CD4-positive, CD25-positive, alpha-beta regulatory T cell (primary cell): ENCODE measurements at regions not wholly inside any gene's neighbourhood (a gene's known extent, or its start where the extent isn't known, plus 50 kb on each side); places are given as distances from the start of the nearest gene placed in this dataset.
"Not testable (repeated sequence)": the region's sequence is repeated elsewhere in the genome, so short reads cannot be mapped to it uniquely, and the experiment has no call there.

Experiments used
- ATAC-seq, 2 donors: fragments of 150-1000 bp; cut with Tn5 transposase; one replicate each; pipeline ENCODE4 v1.10.0; 2021; ENCODE audit warnings: low read depth in 2 of 2, moderate number of reproducible peaks in 2 of 2, moderate library complexity in 1 of 2
- DNase-seq, 3 donors: peaks; one replicate each; pipeline versions ENCODE4 v3.0.0 to v3.0.0-alpha.2; 2012 to 2022; ENCODE audit warnings: mixed read lengths in 1 of 3
- H3K27ac ChIP-seq: one replicate; pipeline ENCODE4 v1.7.0; 2013; ENCODE audit warnings: mild to moderate bottlenecking, low read length; ENCODE audit not compliant: insufficient read depth, poor library complexity, severe bottlenecking
- H3K27me3 ChIP-seq: one replicate; pipeline ENCODE4 v1.7.0; 2013; ENCODE audit warnings: low read length; ENCODE audit not compliant: control insufficient read depth, insufficient read depth
- H3K36me3 ChIP-seq: one replicate; pipeline ENCODE4 v1.7.0; 2013; ENCODE audit warnings: mild to moderate bottlenecking, low read length, moderate library complexity; ENCODE audit not compliant: control insufficient read depth, insufficient read depth
- H3K4me1 ChIP-seq: 2 replicates; pipeline ENCODE4 v1.7.0; 2013; ENCODE audit warnings: mild to moderate bottlenecking, low read length; ENCODE audit not compliant: insufficient read depth, control insufficient read depth, poor library complexity, severe bottlenecking
- H3K4me3 ChIP-seq: one replicate; pipeline ENCODE4 v1.7.0; 2013; ENCODE audit warnings: low read depth, mild to moderate bottlenecking, low read length, moderate library complexity
- H3K9me3 ChIP-seq, 2 experiments: 1 replicate in 1 of 2; 2 replicates in 1 of 2; pipeline ENCODE4 v1.7.0; 2013; ENCODE audit warnings: low read length in 2 of 2, mild to moderate bottlenecking in 1 of 2, moderate library complexity in 1 of 2; ENCODE audit not compliant: control insufficient read depth in 2 of 2
- H3K27ac Mint-ChIP-seq, 3 donors: one replicate each; pipeline ENCODE4 v1.8.0; 2020 to 2022; ENCODE audit warnings: mild to moderate bottlenecking in 3 of 3, mixed read lengths in 3 of 3, moderate library complexity in 2 of 3
- H3K27me3 Mint-ChIP-seq: one replicate; pipeline ENCODE4 v1.8.0; 2022; ENCODE audit warnings: mild to moderate bottlenecking, mixed read lengths
- H3K36me3 Mint-ChIP-seq: one replicate; pipeline ENCODE4 v1.8.0; 2020; ENCODE audit warnings: mixed read lengths
- H3K4me1 Mint-ChIP-seq, 4 donors: one replicate each; pipeline ENCODE4 v1.8.0; 2020 to 2022; ENCODE audit warnings: mixed read lengths in 4 of 4, mild to moderate bottlenecking in 1 of 4
- H3K4me3 Mint-ChIP-seq, 4 donors: one replicate each; pipeline ENCODE4 v1.8.0; 2020 to 2022; ENCODE audit warnings: mild to moderate bottlenecking in 4 of 4, mixed read lengths in 4 of 4, moderate library complexity in 3 of 4
- H3K9me3 Mint-ChIP-seq, 7 donors: one replicate each; pipeline ENCODE4 v1.8.0; 2020 to 2022; ENCODE audit warnings: mixed read lengths in 7 of 7, mild to moderate bottlenecking in 3 of 7, moderate library complexity in 2 of 7

DNA sequence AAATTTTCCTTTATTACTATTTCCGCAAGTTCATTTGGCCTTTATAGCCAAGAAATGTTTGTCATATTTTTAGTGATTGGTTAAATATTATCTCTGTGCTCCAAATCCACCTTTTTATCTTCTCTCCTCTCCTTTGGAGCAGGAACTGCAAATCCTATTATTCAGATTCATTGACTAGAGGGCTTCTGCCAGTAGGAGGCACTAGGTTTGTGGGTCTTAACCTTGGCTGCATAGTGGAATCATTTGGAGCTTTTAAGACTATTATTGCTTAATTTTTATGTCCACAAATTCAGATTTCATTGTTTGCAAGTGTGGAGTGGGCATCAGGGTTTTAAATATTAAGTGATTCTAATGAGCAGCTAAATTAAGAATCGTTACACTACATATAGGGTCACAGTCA, 75.3 kb upstream of the SYT10 start:
- H3K9me3 ChIP-seq, result no peaks in the 10 kb centered on the region
- ATAC-seq (no peak), DNase-seq (no peak)
- H3K36me3 Mint-ChIP-seq, result no peaks in the 10 kb centered on the region
- no peak overlapping the region for H3K27ac Mint-ChIP-seq
- no peaks in the 10 kb centered on the region for H3K27me3 Mint-ChIP-seq
- no peak overlapping the region for H3K4me3 Mint-ChIP-seq
- no peaks in the 10 kb centered on the region for H3K27me3 ChIP-seq
- H3K4me1 Mint-ChIP-seq, result no peaks in the 10 kb centered on the region
- H3K4me1 ChIP-seq, result no peaks in the 10 kb centered on the region
- no peak overlapping the region for H3K27ac ChIP-seq
- peaks cover 0 to 7% (median 4%) of the 10 kb centered on the region in 7 donors for H3K9me3 Mint-ChIP-seq
- H3K36me3 ChIP-seq, result no peaks in the 10 kb centered on the region
- no peak overlapping the region for H3K4me3 ChIP-seq

DNA sequence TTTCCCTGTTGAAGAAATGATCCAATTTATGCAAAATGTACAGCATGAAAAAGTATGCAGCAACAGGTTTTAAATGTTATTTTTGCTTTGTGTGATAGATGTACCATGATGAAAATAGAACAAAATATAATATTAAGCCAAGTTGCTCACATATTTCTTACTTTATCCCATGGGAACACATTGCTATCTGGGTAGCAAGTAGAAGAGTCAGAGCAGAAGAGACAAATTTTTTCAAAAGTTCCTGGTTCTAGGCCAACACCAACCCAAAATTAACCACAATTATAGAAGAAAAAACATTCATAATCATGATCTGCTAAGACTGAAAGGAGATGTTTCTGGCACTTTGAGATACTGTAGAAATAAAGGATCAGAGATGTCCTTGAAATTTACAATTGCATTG, 79.9 kb upstream of the SYT10 start:
- Mint-ChIP-seq H3K27me3 (no peaks in the 10 kb centered on the region), H3K4me3 (no peak overlapping the region), H3K9me3 (peaks cover 0 to 9% (median 5%) of the 10 kb centered on the region in 7 donors)

DNA sequence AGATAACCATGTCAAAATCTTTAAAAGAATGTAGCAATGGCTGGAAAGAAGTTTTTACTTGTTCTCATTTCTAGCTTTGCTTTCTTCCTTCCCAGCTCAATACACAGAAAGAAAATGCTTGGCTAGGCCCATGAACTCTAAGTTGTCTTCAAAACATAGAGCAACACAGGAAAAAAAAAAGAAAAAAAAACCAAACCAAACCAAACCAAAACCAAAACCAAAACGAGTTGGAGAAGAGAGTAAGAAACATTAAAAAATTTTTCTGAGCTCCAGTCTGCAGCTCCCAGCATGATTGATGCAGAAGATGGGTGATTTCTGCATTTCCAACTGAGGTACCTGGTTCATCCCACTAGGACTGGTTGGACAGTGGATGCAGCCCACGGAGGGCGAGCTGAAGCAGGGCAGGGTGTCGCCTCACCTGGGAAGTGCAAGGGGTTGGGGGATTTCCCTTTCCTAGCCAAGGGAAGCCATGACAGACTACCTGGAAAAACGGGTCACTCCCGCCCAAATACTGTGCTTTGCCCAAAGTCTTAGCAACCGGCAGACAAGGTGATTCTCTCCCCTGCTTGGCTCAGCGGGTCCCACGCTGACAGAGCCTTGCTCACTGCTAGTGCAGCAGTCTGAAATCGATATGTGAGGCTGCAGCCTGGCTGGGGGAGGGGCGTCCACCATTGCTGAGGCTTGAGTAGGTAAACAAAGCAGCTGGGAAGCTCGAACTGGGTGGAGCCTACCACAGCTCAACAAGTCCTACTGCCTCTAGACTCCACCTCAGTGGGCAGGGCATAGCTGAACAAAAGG, 81.1 kb upstream of the SYT10 start:
- peaks cover 0 to 18% (median 5%) of the 10 kb centered on the region in 7 donors for H3K9me3 Mint-ChIP-seq
- not testable (repeated sequence) for H3K9me3 ChIP-seq, H3K27me3 ChIP-seq, H3K36me3 Mint-ChIP-seq, H3K27ac ChIP-seq, H3K4me3 Mint-ChIP-seq, H3K4me1 Mint-ChIP-seq, H3K36me3 ChIP-seq, H3K27me3 Mint-ChIP-seq, ATAC-seq, H3K4me3 ChIP-seq, H3K4me1 ChIP-seq, H3K27ac Mint-ChIP-seq, DNase-seq

More for the DNA sequence above, 79.9 kb upstream of the SYT10 start:
- no peaks in the 10 kb centered on the region for H3K36me3 Mint-ChIP-seq
- no peaks in the 10 kb centered on the region for H3K27me3 ChIP-seq
- no peak for DNase-seq
- H3K4me1 Mint-ChIP-seq, result no peaks in the 10 kb centered on the region
- H3K9me3 ChIP-seq, result no peaks in the 10 kb centered on the region
- no peaks in the 10 kb centered on the region for H3K4me1 ChIP-seq
- H3K36me3 ChIP-seq, result no peaks in the 10 kb centered on the region
- H3K4me3 ChIP-seq, result no peak overlapping the region
- no peak for ATAC-seq
- no peak overlapping the region for H3K27ac Mint-ChIP-seq
- no peak overlapping the region for H3K27ac ChIP-seq

DNA sequence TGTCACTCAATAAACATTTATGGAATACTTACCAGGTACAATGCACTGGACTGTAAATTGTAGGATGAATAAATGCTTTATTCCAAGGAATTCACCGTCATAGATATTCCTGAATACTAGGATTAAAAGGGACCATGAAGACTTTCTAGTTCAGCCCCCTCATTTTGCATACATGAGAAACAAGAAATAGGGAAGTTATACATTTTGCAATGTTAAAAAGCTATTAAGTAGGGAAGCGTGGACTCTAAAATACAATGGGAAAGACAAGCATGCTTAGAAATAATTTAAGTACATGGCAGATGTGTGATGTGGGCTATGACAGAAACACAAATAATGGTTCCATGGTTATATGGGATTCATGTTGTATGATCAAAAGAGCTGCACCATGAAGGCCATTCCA, 89.4 kb upstream of the SYT10 start:
- no peaks in the 10 kb centered on the region for H3K4me1 ChIP-seq
- ATAC-seq (no peak), DNase-seq (no peak)
- no peaks in the 10 kb centered on the region for H3K27me3 Mint-ChIP-seq
- no peaks in the 10 kb centered on the region for H3K36me3 ChIP-seq
- H3K4me3 Mint-ChIP-seq, result no peak overlapping the region
- no peaks in the 10 kb centered on the region for H3K9me3 ChIP-seq
- H3K9me3 Mint-ChIP-seq, result peaks cover 0 to 15% (median 1%) of the 10 kb centered on the region in 7 donors
- H3K4me3 ChIP-seq, result no peak overlapping the region
- H3K4me1 Mint-ChIP-seq, result no peaks in the 10 kb centered on the region
- H3K27ac ChIP-seq, result no peak overlapping the region
- no peak overlapping the region for H3K27ac Mint-ChIP-seq
- H3K27me3 ChIP-seq, result no peaks in the 10 kb centered on the region
- H3K36me3 Mint-ChIP-seq, result no peaks in the 10 kb centered on the region

DNA sequence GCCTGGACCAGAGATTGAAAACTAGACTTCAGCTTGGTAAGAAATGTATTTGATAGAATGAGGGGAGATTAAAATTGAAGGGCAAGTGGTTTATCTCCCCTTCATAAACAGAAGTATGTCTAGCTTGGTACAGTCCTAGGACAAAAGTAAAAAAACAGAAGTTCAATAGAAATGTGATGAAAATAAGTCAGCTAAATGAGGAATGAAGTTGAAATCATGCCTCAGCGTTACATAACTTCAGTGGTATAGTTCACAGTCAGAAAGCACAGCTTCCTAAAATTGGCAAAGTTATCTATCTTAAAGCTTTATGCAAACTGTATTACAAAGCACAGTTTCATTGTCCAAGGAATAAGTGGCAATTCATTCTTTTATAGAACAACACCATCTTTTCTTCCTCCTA, 90.2 kb upstream of the SYT10 start:
- Histone ChIP-seq H3K27ac (no peak overlapping the region), H3K4me1 (no peaks in the 10 kb centered on the region)
- H3K9me3 Mint-ChIP-seq, result peaks cover 0 to 10% (median 0%) of the 10 kb centered on the region in 7 donors

DNA sequence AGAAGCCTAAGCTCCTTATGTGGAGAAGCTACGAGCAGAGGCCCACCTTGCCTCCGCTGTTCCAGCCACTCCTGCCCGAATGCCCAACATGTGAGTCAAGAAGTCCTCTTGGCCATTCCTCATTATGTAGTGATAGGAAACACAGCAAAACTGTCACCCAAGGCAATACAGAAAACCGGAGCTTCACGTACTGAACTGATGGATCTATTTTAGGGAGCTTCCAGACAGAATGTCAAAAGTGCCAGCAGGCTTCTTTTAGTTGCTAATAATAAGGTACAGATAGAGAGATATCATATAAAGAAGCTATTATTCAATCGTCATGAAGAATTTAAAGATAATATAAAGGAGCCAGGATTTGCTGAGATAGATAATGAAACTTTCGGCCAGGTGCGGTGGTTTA, 91.6 kb upstream of the SYT10 start:
- Histone ChIP-seq H3K4me3 (no peak overlapping the region), H3K27ac (no peak overlapping the region), H3K27me3 (no peaks in the 10 kb centered on the region), H3K4me1 (no peaks in the 10 kb centered on the region), H3K9me3 (no peaks in the 10 kb centered on the region), H3K36me3 (no peaks in the 10 kb centered on the region)
- peaks cover 0 to 6% (median 0%) of the 10 kb centered on the region in 7 donors for H3K9me3 Mint-ChIP-seq
- no peaks in the 10 kb centered on the region for H3K27me3 Mint-ChIP-seq
- no peak overlapping the region for H3K4me3 Mint-ChIP-seq
- H3K4me1 Mint-ChIP-seq, result no peaks in the 10 kb centered on the region
- H3K27ac Mint-ChIP-seq, result no peak overlapping the region
- no peak for ATAC-seq
- no peaks in the 10 kb centered on the region for H3K36me3 Mint-ChIP-seq
- no peak for DNase-seq

More for the DNA sequence above, 90.2 kb upstream of the SYT10 start:
- Histone ChIP-seq H3K9me3 (no peaks in the 10 kb centered on the region), H3K27me3 (no peaks in the 10 kb centered on the region), H3K36me3 (no peaks in the 10 kb centered on the region), H3K4me3 (no peak overlapping the region)
- H3K4me1 Mint-ChIP-seq, result no peaks in the 10 kb centered on the region
- H3K4me3 Mint-ChIP-seq, result no peak overlapping the region
- no peak for DNase-seq
- H3K27ac Mint-ChIP-seq, result no peak overlapping the region
- no peak for ATAC-seq
- no peaks in the 10 kb centered on the region for H3K36me3 Mint-ChIP-seq
- H3K27me3 Mint-ChIP-seq, result no peaks in the 10 kb centered on the region

DNA sequence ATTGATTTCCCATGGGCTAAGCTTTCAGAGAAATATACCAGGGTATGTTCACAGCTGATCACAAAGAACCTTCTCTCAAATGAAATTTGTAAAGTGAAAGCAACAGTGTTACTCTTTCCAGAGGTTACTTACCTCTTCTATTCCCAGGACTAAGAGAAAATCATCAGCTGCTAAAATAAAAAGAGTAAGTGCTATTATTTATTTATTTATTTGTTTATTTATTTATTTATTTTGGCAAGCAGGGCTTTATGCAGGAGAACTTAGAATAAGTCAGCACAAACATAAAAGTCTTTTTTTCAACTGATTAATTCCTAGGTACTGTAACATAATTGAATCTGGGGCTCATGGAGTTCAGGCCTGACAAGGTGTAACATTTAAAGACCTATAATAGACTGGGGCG, 93.9 kb upstream of the SYT10 start:
- no peak for ATAC-seq
- Histone ChIP-seq H3K27ac (no peak overlapping the region), H3K4me3 (no peak overlapping the region), H3K4me1 (no peaks in the 10 kb centered on the region), H3K36me3 (no peaks in the 10 kb centered on the region), H3K27me3 (no peaks in the 10 kb centered on the region), H3K9me3 (no peaks in the 10 kb centered on the region)
- Mint-ChIP-seq H3K4me1 (no peaks in the 10 kb centered on the region), H3K27ac (no peak overlapping the region), H3K27me3 (peaks cover 4% of the 10 kb centered on the region), H3K36me3 (no peaks in the 10 kb centered on the region), H3K4me3 (no peak overlapping the region), H3K9me3 (peaks cover 0 to 2% (median 0%) of the 10 kb centered on the region in 7 donors)
- no peak for DNase-seq

DNA sequence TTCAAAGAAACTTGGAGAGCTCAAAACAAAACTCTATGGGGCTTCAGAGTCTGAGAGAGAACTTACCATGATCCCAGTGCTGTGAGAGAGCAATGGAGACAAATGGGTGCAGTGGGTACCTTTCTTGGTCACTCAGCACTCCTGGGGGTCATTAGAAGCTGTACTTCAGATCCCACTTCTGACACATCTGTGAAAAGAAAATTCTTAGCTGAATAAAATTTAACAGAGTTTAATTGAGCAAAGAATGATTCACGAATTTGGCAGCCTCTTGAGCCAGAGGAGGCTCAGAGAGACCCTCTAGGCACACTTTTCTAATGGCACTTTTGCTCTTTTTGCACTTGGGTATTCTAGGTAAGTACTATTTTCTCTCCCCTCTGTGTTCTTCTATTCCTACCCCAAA, 96.8 kb upstream of the SYT10 start:
- Mint-ChIP-seq H3K27ac (no peak overlapping the region), H3K27me3 (peaks cover 4% of the 10 kb centered on the region), H3K4me3 (no peak overlapping the region), H3K4me1 (no peaks in the 10 kb centered on the region), H3K36me3 (no peaks in the 10 kb centered on the region), H3K9me3 (peaks cover 0 to 9% (median 0%) of the 10 kb centered on the region in 7 donors)
- H3K9me3 ChIP-seq, result no peaks in the 10 kb centered on the region
- H3K36me3 ChIP-seq, result no peaks in the 10 kb centered on the region
- no peak for ATAC-seq
- no peak for DNase-seq
- H3K4me3 ChIP-seq, result no peak overlapping the region
- no peaks in the 10 kb centered on the region for H3K27me3 ChIP-seq
- no peak overlapping the region for H3K27ac ChIP-seq
- H3K4me1 ChIP-seq, result no peaks in the 10 kb centered on the region
